GM21423 (cell line): ENCODE measurements at regions not wholly inside any gene's neighbourhood (a gene's known extent, or its start where the extent isn't known, plus 50 kb on each side); places are given as distances from the start of the nearest gene placed in this dataset.

Source experiments
- ATAC-seq: cut with Tn5 transposase; IDR thresholded peaks from one replicate; pipeline ENCODE4 v1.9.1; 2021; ENCODE audit warnings: mild to moderate bottlenecking, moderate library complexity; ENCODE audit not compliant: unreplicated experiment

- no peak for ATAC-seq
Measured at GRCh38 chr1:188466539-188466938, 1637.8 kb downstream of the PLA2G4A start.

- no peak for ATAC-seq
Measured at GRCh38 chr1:188476606-188477005, 1647.9 kb downstream of the PLA2G4A start.

DNA sequence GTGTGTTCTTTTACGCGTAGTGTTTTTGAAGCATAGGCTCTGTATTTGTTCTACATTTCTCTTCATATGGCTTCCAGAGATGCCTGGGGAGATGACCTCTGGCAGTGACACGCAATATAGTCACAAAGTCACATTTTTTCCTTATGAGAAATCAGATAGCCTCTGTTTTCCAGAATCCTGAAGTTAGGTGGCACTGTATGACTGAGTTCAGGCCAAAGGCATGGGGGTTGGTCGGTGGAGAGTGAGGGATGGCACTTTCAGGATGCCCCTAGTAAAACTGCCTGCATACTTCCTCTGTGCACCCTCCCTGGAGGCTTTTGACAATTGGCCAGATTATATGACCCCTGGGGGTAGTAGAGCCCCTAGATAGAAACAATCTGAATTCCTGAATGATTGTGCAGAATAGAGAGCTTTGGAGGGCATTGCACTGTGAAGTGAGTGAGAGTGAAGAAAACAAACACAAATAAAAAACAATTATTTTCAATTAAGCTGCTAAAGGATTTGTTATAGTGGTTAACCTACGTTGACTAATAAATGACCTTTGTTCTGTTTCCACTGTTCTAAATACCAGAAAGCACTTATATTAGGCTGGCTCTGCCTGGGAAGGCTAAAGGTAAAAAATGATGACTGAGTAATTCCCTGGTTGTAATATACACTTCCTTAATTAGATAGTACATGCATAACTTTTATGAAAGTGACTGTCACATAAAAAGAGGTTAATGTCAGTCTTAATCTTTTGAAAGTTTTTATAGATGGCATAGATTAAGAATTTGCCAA, 1660.8 kb downstream of the PLA2G4A start:
- no peak for ATAC-seq

GRCh38 chr1:188496506-188496905, 1667.8 kb downstream of the PLA2G4A start:
- ATAC-seq, result no peak

DNA sequence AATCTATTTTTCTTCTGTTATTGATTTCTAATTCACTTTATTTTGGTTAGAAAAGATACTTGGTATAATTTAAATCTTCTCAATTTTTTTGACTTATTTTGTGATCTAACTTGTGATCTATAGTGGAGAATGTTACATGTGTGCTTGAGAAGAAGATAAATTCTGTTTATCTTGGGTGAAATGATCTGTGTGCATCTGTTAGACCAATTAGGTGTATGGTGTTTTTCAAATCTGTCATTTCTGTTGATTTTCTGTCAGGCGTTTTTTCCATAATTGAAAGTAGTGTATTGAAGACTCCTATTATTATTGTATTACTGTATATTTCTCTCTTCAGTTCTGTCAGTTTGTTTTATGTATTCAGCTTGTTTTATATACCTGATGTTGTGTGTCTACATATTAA, 1668.3 kb downstream of the PLA2G4A start:
- ATAC-seq, result no peak

DNA sequence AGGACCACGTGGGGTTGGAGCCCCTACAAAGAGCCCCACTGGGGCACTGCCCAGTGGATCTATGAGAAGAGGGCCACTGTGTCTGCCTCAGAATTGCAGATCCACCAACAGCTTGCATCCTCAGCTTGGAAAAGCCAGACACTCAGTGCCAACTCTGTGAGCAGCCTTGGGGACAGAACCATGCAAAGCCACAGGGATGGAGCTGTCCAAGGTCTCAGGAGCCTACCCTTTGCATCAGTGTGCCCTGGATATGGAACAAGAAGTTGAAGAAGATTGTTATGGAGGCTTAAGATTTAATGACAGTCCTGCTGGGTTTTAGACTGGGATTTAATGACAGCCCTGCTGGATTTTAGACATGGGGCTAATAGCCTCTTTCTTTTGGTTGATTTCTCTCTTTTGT, 1670.9 kb downstream of the PLA2G4A start:
- ATAC-seq, result no peak

- ATAC-seq, result no peak
Measured at GRCh38 chr1:188514917-188515316, 1686.2 kb downstream of the PLA2G4A start.

DNA sequence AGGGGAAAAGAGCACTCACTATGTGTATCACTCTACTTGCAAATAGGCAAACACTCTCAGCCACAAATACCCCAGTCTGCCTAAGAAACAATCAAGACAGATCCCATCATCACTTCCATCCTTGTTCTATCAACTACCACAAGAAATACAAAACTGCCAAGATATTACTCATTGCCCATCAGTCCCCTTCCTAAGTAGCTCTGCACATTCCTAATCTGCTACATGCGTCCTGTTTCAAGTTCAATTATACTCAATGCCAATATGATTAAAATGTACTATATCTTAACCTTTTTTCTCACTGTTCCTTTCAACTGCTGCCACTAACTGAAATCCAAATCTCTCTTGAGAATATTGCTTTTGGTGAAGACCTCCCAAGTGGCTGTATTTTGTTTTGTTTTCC, 1688.4 kb downstream of the PLA2G4A start:
- ATAC-seq, result no peak

- no peak for ATAC-seq
Measured at GRCh38 chr1:188551176-188551575, 1722.4 kb downstream of the PLA2G4A start.

DNA sequence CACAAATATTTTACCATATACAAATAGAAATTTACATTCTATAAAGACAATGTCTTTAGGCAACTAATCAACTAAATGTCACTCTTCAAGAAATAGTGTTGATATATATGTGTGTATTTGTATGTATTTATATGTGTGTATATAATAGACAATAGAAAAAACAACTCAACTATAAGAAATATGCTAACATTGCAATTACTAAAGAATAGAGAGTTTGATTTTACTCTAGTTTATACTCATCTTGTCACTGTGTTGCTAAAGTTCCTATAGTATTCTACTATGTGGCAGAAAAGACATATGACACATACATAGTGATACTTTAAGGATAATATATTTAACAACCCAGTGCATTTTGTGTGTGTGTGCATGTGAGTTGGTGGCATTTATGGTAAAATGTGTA, 1728.3 kb downstream of the PLA2G4A start:
- no peak for ATAC-seq

DNA sequence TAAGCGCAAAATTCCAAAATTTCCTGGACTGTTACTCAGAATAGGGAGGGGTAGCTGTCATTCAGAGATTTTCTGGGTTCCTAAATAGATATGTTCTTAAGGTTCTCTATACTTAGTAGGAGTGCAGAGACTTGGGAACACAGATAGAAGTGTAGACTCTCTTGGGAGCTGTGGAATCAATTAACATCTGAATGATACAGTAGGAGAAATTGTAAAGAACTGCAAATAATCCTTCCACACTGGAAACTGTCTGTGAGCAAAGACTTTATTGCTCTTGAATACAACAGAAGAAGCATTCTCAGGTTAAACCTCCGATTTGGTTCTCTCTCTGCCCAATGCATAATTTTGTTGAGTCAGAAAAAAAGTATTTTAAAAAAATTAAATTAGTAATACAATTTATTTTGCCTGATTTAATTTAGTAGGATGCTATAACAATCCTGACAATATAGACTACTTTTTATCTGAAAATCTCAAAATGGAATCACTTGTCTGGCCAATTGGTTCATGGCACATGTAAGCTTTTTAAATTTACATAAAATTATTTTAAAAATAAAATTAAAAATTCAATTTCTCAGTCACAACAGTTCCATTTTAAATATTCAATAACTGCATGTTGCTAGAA, 1754.3 kb downstream of the PLA2G4A start:
- no peak for ATAC-seq

- no peak for ATAC-seq
Measured at GRCh38 chr1:188584119-188584518, 1755.4 kb downstream of the PLA2G4A start.

- no peak for ATAC-seq
Measured at GRCh38 chr1:188590641-188591040, 1761.9 kb downstream of the PLA2G4A start.

GRCh38 chr1:188594542-188595235, 1765.9 kb downstream of the PLA2G4A start:
- no peak for ATAC-seq

GRCh38 chr1:188599313-188599712, 1770.6 kb downstream of the PLA2G4A start:
- no peak for ATAC-seq

- no peak for ATAC-seq
Measured at GRCh38 chr1:188611432-188611831, 1782.7 kb downstream of the PLA2G4A start.

DNA sequence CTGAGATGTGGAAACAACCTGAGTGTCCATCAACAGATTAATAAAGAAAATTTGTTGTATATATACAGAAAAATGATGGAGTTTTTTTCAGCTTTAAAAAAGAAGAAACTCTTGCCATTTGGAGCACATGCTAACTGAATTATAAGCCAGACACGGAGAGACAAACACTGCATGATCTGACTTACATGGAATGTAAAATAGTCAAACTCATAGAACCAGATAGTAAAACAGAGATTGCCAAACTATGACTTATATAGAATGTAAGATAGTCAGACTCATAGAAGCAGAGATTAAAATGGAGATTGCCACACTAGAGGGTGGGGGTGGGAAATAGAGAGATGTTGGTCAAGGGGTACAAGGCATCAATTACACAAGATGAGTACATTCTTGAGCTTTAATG, 1786.6 kb downstream of the PLA2G4A start:
- no peak for ATAC-seq

GRCh38 chr1:188620236-188620635, 1791.5 kb downstream of the PLA2G4A start:
- ATAC-seq, result no peak

- no peak for ATAC-seq
Measured at GRCh38 chr1:188641566-188642211, 1812.9 kb downstream of the PLA2G4A start.

GRCh38 chr1:188642704-188643103, 1814.0 kb downstream of the PLA2G4A start:
- ATAC-seq, result no peak

DNA sequence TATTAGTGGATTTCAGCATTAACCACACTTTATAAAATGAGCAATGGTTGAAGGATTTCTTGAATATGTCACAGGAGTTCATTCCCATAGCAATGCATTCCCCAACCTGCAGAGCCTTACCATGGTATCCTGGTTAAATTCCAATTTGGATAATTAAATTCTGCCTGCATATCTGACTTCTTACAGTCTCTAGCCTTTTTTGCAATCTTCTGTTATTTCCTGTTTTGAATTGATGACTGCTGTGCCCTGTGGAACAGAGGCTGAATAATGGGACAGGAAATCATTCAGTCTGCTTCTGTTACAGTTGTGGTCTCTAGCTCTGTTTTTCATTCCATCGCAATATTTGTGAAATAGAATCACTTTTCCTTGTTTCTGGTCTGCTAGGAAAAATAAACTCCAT, 1823.9 kb downstream of the PLA2G4A start:
- no peak for ATAC-seq
